NAMALWA (cell line): ENCODE measurements at regions not wholly inside any gene's neighbourhood (a gene's known extent, or its start where the extent isn't known, plus 50 kb on each side); places are given as distances from the start of the nearest gene placed in this dataset.

Experiments
- DNase-seq: peaks from one replicate; pipeline ENCODE4 v3.0.0-alpha.2; 2015; ENCODE audit warnings: low spot score

DNA sequence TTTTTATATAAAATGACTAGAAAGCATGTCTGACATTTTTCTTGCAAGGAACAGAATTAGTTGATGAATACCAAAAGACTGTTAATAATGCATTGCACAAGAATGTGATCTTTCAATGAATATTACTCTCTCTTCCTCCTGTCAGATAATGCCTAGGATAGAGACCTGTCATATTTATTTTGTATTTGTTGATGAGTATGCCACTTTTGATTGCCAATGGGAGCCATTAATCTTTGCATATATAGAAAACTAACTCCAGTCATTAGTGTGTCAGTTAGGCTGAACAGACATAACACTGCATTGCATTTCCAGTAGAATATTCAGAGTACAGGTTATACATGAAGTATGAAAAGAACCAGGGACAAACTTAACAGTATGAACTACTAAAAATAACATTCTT lies 1125.3 kb downstream of the LRFN5 start:
- no peak for DNase-seq

DNA sequence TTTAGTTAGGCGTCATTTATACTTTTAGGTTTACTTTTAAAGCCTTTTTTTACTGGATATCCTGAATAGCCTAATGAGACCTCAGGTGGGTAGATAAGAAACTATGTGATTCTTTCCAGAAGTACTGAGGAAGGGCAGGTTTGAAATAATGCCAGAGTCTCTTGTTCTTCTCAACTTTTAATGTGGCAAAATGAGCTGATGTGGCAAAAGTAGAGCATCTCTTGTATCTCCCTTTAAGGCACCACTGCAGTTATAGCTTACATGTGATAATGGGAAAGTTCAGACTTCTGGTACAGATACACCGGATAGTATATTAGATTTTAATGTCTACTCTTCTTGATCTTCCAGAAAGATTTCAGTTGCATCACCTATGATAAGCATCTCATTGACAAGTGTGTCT lies 1124.8 kb downstream of the LRFN5 start:
- DNase-seq: no peak

DNA sequence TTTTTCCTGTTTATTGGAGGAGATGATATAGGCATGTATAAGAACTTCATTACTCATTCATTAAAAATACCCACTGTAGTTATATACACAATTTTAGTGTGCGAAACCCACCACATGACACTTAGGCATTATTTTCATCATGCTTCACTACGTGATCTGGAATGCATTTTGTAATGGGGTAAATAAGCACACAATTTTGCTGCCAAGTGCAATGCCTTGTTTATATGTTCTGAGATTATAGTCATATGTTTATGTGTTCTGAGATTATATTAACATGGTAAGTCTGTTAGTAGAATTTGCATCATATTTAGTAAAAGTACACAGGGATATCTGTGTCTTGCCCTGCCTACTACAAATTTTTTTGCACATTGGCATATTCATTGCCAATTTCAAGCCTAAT lies 1123.0 kb downstream of the LRFN5 start:
- no peak for DNase-seq

DNA sequence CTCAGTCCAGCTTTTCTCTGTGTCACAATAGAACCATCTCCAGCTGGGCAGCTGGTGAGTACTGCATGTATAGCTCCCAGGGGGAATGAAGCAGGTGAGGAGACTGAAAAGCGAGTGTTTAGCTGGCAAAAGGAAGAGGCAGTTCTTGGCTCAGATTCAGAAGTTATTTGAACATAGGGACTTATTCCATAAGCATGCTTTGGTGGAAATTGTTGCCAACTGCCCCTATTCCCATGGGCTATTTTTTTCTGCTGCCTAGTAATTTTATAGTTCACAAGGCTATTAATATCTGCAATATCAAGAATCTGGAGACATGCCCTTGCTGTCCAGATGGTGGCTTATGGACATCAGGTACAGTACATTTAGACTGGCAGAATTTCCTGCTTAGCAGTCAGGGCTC lies 1112.7 kb downstream of the LRFN5 start:
- no peak for DNase-seq

DNA sequence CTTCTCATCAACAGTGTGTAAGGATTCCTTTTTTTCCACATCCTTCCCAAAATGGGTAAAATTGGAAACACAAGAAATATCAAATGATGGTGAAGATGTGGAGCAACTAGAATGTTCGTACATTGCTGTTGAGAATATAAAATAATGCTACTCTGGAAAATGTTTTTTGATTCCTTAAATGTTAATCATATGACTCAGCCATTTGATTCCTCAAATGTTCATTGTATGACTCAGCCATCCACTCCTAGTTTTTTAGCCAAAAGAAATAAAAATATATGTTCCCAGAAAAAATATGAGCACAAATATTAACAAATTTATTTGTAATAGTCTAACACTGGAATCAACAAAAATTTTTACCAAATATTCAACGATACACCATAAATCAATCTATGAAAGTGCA lies 1108.6 kb downstream of the LRFN5 start:
- no peak for DNase-seq

DNA sequence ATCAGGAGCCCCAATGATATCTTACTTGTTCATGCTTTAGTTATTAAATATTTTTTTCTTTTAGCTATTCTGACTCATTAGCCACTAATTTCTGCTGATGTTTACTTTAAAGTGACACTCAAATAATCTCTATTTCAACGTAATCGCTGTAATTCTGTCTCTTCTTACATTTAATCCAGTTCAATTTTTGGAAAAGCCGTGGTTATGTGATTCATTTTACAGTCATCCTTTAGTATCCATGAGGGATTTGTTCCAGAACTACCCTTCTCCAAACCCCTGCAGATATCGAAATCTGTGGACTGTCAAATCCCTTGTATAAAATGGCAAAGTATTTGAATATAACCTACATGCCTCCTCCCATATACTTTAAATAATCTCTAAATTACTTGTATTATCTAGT lies 1103.4 kb downstream of the LRFN5 start:
- DNase-seq: no peak

DNA sequence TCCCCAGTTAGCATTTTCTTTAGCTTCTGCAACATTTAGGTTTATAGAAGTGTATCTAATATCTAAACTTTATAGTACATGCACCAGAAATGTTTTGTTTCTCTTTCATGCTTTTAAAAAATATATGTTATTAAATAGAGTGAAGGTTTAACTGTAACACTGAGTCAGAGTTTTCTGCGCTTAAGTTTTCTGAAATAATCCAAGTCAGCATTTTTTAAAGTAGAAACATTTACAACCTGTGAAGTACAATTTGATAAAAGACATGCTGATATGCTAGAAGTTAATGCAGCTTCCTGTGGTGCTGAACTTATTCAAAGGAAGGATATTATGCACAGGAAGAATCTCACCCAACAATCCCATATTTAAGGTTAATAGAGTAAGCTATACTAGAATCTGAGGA lies 1096.8 kb downstream of the LRFN5 start:
- DNase-seq: no peak

DNA sequence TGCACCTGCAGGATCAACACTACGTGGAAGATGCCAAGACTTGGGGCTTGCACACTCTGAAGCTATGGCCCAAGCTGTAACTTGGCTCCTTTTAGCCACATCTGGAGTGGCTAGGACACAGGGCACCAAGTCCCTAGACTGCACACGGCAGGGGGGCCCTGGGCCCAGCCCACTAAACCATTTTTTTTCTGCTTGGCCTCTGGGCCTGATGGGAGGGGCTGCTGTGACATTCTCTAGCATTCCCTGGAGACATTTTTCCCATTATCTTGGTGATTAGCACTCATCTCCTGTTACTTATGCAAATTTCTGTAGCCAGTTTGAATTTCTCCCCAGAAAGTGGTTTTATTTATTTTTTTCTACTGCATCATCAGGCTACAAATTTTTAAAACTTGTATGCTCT lies 1080.7 kb downstream of the LRFN5 start:
- no peak for DNase-seq

DNA sequence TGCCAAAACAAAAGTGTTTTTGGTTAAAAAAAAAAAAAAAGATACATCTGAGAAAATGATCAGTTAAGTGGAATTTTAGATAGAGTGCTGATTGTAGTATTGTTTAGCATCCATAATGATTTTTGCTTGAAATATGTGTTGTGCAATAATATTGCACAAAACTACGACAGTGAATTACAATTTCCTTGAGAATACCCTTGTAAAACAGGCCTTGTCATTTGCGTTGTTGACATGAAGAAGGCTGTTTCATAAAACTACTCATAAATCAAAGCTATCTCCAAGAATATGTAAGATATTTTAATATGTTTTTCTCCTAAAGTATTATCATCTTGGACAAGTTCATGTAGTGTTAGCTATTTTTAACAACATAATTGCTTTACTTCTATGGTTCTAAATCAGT lies 1077.0 kb downstream of the LRFN5 start:
- DNase-seq: no peak

DNA sequence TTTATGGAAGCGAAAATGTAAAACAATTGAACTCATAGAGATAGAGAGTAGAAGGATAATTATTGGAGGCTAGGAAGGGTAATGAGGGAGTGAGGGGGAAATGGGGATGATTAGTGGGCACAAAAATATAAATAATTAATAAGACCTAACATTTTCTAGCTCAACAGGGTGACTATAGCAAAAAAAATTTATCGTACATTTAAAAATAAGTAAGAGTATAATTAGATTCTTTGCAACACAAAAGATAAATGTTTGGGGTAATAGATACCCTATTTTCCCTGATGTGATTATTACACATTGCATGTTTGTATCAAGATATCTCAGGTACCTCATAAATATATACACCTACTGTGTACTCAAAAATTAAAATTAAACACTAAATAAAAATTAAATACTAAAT lies 1070.0 kb downstream of the LRFN5 start:
- DNase-seq: no peak

DNA sequence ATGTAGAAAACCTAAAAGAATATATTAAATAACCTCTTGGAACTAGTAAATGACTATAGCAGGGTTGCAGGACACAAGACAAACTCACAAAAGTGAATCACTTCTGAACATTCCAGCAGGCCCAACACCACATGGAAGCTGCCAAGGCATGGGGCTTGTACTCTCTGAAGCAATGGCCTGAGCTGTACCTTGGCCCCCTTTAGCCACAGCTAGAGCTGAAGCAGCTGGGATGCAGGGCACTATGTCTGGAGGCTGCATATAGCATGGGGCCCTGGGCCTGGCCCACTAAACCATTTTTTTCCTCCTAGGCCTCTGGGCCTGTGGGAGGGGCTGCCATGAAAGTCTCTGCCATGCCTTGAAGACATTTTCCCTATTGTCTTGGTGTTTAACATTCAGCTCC lies 1067.3 kb downstream of the LRFN5 start:
- DNase-seq: no peak

DNA sequence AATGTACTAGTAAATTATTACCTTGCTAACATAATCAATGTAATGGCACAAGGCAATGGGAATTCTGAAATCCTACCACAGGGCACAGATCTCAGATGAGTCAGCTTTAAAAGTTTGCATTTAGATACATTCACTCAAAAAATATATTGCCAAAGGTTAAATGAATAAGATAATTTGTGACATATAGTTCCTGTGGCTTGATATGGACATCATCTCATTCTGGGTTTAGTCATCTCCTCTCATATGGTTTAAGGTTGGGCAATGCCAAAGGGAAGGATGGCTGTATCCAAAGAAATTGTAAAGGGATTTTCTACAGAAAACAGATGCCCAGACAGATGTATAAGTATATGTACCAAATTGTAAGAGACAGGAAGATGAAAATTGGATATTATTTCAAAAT lies 1065.0 kb downstream of the LRFN5 start:
- DNase-seq: no peak

DNA sequence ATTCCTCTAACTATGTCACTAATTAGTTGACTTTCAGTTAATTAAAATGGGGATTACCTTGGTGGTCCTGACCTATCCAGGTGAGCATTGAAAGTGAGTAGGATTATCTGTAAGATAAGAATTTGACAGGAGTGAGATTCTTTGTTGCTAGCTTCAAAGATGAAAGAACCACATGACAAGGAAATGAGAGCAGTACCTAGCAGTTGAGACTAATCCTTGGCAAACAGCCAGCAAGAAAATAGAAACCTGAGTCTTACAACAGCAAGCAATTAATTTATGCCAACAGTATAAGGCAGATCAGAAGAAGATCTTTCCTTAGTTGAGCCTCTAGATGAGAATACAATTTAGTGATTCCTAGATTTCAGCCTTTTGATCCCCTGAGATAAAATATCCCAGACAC lies 1058.4 kb downstream of the LRFN5 start:
- no peak for DNase-seq

DNA sequence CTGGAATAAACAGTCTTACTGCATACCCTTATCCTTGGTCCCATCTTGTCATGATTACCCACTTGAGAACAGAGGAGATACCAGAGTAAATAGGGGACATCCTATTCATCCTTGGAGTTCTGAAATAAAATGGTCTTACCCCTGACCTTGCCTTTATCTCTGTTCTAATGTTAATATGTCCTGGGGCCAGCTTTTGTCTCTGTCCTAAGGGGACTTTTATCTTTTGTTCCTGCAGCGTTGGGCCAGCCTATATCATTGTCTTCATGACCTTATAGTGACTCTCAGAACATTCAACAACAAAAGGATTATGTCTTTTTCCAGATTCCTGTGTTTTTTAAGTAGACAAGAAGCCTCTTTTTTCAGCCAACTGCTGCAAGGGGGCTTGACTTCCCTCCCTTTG lies 1057.5 kb downstream of the LRFN5 start:
- DNase-seq: no peak

DNA sequence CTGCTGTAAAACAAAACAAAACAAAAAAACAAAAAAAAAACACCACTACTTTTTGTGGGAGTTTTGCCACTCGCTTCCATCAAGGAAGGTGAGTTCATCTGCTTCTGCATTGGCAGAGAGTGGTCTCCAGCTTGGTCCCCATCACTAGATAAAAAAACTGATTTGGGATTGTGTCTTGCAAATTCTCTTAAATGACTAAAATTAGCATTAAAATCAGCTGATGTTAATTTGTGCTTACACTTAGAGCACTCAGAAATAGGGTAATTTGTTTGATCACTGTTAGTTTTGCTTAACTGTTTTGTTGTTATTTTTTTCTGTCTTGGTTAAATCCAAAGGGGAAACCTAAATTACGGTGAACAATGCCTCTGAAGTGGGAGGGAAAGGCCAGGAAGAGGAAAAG lies 1048.0 kb downstream of the LRFN5 start:
- DNase-seq: no peak

DNA sequence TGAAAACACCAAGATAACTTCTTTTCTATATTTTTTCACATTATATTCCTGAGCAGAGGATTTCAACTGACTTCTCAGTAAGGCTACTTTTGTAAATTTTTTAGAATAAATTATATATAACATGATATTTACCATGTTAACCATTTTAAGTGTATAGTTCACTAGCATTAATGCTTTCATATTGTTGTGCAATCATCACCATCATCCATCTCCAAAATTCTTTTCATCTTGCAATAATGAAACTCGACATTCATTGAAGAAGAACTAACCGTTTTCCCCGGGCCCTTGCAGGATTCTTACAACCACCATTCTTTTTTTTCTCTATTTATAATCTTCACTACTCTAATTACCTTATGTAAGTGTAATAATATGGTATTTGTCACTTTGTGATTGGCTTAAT lies 1036.1 kb downstream of the LRFN5 start:
- DNase-seq: no peak

DNA sequence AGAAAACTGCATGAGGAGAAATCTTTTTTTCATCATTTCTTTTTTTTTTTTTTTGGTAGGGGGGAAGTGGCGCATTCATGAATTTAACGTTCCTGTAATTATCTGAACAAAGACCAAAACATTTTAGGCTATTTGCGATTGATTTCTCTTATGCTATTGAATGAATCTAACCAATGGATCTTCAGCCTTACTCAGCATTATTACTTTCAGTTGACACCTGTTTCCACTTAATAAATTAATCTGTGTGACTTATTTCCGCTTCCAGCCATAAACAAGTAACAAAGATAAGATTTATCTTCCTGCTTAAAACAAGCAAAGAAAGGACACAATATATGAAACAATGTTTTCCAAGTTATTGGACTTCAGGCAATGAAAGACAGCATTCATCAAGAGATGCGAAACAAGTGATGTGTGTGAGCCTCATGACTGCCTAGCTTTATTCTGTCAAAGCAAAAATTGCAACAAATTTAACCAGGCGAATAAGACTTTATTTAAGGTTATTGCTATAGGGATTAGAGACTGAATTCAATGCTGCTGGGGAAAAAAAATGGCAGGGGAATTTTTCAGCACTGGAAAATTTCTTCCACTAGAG lies 1026.9 kb downstream of the LRFN5 start:
- no peak for DNase-seq

DNA sequence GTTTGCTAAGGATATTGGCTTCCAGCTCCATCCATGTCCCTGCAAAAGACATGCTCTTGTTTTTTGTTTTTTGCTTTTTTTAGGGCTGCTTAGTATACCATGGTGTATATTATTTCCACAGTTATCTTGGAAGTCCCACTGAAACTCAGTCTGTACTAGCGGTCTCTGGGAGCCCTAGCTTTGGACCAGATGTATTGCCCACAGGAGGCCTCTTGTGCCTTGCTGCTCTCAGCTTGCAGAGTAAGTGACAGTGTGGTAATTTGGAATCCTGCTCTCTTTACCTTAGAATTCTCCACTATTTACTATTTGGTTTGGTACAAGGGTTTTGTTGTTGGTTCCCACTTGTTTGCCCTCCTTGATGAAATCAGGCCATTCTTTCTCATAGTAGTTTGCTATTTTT lies 1022.9 kb downstream of the LRFN5 start:
- no peak for DNase-seq

DNA sequence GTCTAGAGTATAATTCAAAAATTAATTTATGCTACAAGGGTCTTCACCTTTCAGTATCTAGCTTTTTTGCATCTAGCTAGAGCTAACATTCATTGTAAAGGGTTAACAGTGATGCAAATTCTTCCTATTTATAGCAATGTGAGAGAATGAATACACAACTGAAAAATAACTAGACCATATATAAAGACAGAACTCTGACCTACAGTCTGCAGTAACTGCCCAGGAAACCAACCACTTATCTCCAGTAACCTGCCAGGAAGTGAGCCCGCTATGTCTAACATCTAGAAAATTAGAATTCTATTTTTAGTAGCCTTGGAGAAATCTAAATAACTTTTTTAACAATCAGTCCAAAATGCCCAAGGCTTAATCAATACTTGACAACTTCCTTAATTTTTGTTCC lies 1021.9 kb downstream of the LRFN5 start:
- no peak for DNase-seq

DNA sequence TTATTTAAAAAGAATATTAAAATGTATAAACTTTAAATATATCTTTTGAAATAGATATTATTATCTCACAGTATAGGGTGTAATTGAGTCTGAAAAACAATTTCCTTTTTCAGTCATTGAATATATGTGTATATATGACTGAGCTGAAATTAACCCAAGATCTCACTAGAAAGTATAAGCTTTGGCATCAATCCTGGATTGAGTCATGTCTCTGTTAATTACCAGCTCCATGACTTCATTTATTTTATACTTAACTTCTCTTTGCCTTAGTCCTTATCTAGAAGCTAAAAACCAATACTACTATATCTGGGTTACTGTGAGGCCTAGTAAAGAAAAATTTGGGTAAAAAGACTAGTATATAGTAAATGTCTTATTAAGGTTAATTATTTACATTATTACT lies 1020.3 kb downstream of the LRFN5 start:
- no peak for DNase-seq

DNA sequence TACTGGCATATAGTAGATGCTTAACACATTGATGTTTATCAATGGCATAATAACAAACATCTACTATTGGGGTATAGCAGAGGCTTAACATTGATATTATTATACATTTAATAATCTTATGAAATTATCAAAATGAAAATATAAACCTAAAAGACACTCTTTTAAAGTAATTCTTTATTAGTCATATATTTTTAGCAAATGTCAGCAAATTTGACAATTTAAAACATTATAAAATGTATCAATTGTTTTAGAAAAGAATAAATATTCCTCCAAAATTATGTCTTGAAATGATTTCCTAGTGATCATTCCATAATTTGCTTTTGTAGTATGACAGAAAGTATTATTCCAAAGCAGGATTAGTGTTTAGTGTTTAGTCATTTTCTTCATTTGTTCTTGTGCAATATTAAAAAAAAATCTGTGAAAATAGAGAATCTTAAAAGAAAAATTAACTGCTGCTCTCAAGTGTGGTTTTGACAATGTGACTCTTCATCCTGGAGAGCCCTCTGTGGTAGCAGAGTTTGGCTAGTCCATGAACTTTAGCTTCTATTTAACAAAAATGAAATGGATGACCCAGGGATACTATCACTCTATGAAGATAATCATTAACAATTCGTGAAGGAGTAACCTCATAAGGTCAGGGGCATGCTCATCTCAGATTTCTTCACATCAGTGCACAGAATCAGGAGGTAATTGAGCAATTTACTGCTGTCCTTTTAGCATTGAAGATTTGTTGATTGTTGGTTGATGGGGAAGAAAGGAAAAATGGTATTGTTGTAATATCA lies 1018.5 kb downstream of the LRFN5 start:
- DNase-seq: no peak

DNA sequence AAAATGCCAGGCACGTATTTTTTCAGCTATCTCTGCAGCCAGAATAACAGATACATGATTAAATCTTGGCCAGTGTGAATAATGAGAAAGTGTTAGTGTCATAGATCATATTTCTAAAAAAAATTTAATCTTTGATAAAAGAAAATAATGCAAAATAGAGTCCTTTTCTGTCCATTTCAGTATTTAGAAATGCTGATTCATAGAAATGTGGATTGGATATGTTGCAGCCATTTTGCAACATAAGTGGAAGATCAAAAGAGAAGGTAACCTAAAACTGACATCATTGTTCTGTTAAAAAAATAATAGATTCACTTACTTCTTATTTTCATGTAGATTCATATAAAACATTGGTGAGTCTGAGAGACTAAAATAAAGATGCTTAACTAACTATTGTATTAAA lies 1010.3 kb downstream of the LRFN5 start:
- no peak for DNase-seq

DNA sequence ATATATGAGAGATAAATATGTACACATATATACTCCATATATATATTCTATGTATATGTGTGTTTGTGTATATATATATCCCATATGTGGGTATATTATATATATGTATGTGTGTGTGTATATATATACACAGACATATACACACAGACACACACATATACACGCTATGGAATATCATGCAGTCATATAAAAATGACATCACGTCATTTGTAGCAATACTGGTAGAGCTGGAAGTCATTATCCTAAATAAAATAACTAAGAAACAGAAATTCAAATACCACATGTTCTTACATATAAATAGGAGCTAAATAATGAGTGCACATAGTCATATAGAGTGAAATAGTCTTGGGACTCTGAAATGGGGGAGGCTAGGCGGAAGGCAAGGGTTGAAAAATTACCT lies 1000.2 kb downstream of the LRFN5 start:
- no peak for DNase-seq

DNA sequence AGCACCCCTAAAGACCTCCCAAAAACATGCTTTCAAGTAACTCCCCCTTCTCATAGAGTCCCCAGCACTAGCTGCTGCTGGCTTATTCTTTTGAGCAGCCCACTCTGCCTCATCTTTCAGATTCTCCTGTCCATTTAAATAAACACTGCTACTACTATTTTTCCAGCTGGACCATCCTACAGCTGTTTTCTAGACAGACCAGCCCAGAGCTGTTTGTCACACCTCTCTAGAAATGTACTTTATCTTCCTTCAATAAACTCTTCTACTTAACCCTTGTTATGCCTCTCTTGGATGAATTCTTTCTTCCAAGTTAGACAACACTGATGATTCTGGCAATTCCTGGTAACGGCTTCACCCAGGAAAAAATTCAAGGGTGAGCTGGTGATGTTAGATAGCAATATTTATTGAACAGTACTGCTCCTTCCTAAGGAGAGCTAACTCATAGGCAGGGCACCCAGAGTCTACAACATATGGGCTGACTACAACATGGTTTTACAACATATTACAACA lies 995.7 kb downstream of the LRFN5 start:
- no peak for DNase-seq
